DMS 273 (cell line): ENCODE measurements at regions not wholly inside any gene's neighbourhood (a gene's known extent, or its start where the extent isn't known, plus 50 kb on each side); places are given as distances from the start of the nearest gene placed in this dataset.
"Not testable (repeated sequence)": the region's sequence is repeated elsewhere in the genome, so short reads cannot be mapped to it uniquely, and the experiment has no call there.

Experiments used
- DNase-seq: peaks from one replicate; lab custom pipeline; 2025; ENCODE audit not compliant: unreplicated experiment; lab: John Stamatoyannopoulos, UW

GRCh38 chr5:74534397-74535129 lies 106.0 kb downstream of the ENC1 start:
- DNase-seq, result no peak

GRCh38 chr5:74530326-74531050 lies 110.0 kb downstream of the ENC1 start:
- no peak for DNase-seq

GRCh38 chr5:74529101-74529500 lies 111.4 kb downstream of the ENC1 start:
- no peak for DNase-seq

GRCh38 chr5:74526111-74526510 lies 114.4 kb downstream of the ENC1 start:
- no peak for DNase-seq

- not testable (repeated sequence) for DNase-seq
Observed at GRCh38 chr5:74524767-74525166, 115.8 kb downstream of the ENC1 start.

GRCh38 chr5:74523698-74524097 lies 116.8 kb downstream of the ENC1 start:
- not testable (repeated sequence) for DNase-seq

- not testable (repeated sequence) for DNase-seq
Observed at GRCh38 chr5:74522838-74523237, 117.7 kb downstream of the ENC1 start.

GRCh38 chr5:74521401-74521800 lies 119.1 kb downstream of the ENC1 start:
- DNase-seq, result no peak

GRCh38 chr5:74519679-74520078 lies 120.8 kb downstream of the ENC1 start:
- no peak for DNase-seq

GRCh38 chr5:74519161-74519571 lies 121.4 kb downstream of the ENC1 start:
- DNase-seq, result no peak

GRCh38 chr5:74517700-74518099 lies 122.8 kb downstream of the ENC1 start:
- no peak for DNase-seq

GRCh38 chr5:74516211-74516636 lies 124.3 kb downstream of the ENC1 start:
- no peak for DNase-seq

- no peak for DNase-seq
Observed at GRCh38 chr5:74514888-74515551, 125.5 kb downstream of the ENC1 start.

GRCh38 chr5:74511770-74512169 lies 128.8 kb downstream of the ENC1 start:
- DNase-seq, result not testable (repeated sequence)

GRCh38 chr5:74510476-74511075 lies 130.0 kb downstream of the ENC1 start:
- DNase-seq, result no peak

GRCh38 chr5:74507370-74508005 lies 133.0 kb downstream of the ENC1 start:
- no peak for DNase-seq

- no peak for DNase-seq
Observed at GRCh38 chr5:74506119-74506518, 134.4 kb downstream of the ENC1 start.

- DNase-seq, result no peak
Observed at GRCh38 chr5:74504463-74504862, 136.1 kb downstream of the ENC1 start.

- no peak for DNase-seq
Observed at GRCh38 chr5:74502479-74502950, 138.0 kb downstream of the ENC1 start.

GRCh38 chr5:74501674-74502478 lies 138.7 kb downstream of the ENC1 start:
- no peak for DNase-seq
